A549 (cell line): ENCODE measurements at regions not wholly inside any gene's neighbourhood (a gene's known extent, or its start where the extent isn't known, plus 50 kb on each side); places are given as distances from the start of the nearest gene placed in this dataset.

Experiments used
- CTCF ChIP-seq: fragments of >200 bp; sonication (Bioruptor Twin); formaldehyde crosslinking; IDR thresholded peaks from 3 replicates; pipeline ENCODE4 v1.5.1; 2016
- HDAC2 ChIP-seq: fragments of 200-600 bp; sonication (generic); IDR thresholded peaks from 2 replicates; pipeline ENCODE4 v1.6.1; 2016
- NFE2L2 ChIP-seq: fragments of 150-350 bp; conservative IDR thresholded peaks from 2 replicates; pipeline ENCODE4 v1.6.1; 2014; ENCODE audit warnings: low read length
- POLR2A ChIP-seq: IDR thresholded peaks from 2 replicates; pipeline ENCODE4 v1.6.1; 2012; ENCODE audit warnings: mild to moderate bottlenecking, low read length
- RAD21 ChIP-seq, 2 experiments: fragments of >200 bp in 1 of 2; sonication (Bioruptor Twin) in 1 of 2; formaldehyde crosslinking in 1 of 2; IDR thresholded peaks in 1 of 2; conservative IDR thresholded peaks in 1 of 2; 2 replicates in 1 of 2; 3 replicates in 1 of 2; pipeline ENCODE4 v1.6.1; 2012 to 2018; ENCODE audit warnings: inconsistent platforms in 1 of 2
- RCOR1 ChIP-seq: fragments of 150-350 bp; IDR thresholded peaks from 2 replicates; pipeline ENCODE4 v1.6.1; 2014; ENCODE audit warnings: antibody characterized with exemption, low read length, low read depth
- TP53 ChIP-seq: fragments of 250-450 bp; sonication (Bioruptor Pico); IDR thresholded peaks from 2 replicates; pipeline ENCODE4 v1.5.0; 2021; ENCODE audit warnings: mild to moderate bottlenecking, moderate library complexity
- TF ChIP-seq, protein P1 (sequence below): IDR thresholded peaks from 2 replicates; pipeline ENCODE4 v1.6.1; 2012
- TF ChIP-seq, protein P2 (sequence below): IDR thresholded peaks from 2 replicates; pipeline ENCODE4 v1.6.1; 2012

DNA sequence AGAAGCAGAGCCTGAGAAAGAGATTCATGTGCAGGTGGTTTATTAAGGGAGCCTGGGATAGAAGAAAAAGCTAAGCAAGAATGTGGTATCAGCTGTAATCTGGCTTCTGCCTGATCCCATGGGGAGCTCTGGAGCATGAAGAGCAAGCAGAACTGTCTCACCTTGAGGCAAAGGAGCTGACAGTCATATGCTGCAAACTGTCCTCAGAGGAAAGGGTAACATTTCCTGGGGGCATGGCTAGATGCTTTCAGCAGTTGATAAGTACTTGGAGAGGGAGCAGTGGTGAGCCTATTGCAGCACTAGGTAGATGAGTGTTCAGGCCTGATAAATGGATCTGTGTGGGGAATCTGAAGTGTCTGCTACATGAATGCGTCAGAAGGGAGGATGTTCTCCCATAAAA, 621.5 kb upstream of the BTBD3 start:
- no peak for TF ChIP-seq CTCF
- TF ChIP-seq, protein P1, sequence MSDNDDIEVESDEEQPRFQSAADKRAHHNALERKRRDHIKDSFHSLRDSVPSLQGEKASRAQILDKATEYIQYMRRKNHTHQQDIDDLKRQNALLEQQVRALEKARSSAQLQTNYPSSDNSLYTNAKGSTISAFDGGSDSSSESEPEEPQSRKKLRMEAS = no peak
- no peak for TF ChIP-seq NFE2L2
- no peak for TF ChIP-seq RCOR1
- TF ChIP-seq, protein P2, sequence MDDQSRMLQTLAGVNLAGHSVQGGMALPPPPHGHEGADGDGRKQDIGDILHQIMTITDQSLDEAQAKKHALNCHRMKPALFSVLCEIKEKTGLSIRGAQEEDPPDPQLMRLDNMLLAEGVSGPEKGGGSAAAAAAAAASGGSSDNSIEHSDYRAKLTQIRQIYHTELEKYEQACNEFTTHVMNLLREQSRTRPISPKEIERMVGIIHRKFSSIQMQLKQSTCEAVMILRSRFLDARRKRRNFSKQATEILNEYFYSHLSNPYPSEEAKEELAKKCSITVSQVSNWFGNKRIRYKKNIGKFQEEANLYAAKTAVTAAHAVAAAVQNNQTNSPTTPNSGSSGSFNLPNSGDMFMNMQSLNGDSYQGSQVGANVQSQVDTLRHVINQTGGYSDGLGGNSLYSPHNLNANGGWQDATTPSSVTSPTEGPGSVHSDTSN = no peak
- no peak for TF ChIP-seq RAD21 (conservative IDR thresholded peaks at IDR 0.05 in 1 of 2, IDR thresholded peaks at IDR 0.05 in 1 of 2)
- no peak for TF ChIP-seq POLR2A
- TF ChIP-seq TP53 (CRISPR knock-in tag) = no peak
- no peak for TF ChIP-seq HDAC2
